ENCODE measurements at regions not wholly inside any gene's neighbourhood (a gene's known extent, or its start where the extent isn't known, plus 50 kb on each side); places are given as distances from the start of the nearest gene placed in this dataset.

DNA sequence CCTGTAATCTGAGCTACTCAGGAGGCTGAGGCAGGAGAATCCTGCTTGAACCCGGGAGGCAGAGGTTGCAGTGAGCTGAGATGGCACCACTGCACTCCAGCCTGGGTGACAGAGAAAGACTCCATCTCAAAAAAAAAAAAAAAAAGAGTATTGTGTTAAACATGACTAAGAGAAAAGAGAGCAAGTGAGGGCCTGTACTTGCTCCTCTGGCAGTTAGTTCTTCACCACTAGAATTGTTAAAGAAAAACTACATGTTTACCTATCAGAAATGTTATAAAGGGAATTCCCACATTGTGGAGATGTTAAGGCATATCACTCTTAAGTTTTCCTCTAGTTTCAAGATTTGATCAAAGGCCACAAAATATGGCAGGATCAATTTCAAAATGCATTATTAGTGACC lies 75.4 kb upstream of the LRATD1 start:
- no peak for TF ChIP-seq EZH2 (IDR thresholded peaks at IDR 0.05; ENCODE audit: insufficient read depth, poor library complexity, severe bottlenecking)
- TF ChIP-seq EZH2phosphoT487 (IDR thresholded peaks at IDR 0.05; ENCODE audit: insufficient read depth, low read depth): no peak

Measured in GM23248 (cell line).